ENCODE measurements at regions not wholly inside any gene's neighbourhood (a gene's known extent, or its start where the extent isn't known, plus 50 kb on each side); places are given as distances from the start of the nearest gene placed in this dataset.

DNA sequence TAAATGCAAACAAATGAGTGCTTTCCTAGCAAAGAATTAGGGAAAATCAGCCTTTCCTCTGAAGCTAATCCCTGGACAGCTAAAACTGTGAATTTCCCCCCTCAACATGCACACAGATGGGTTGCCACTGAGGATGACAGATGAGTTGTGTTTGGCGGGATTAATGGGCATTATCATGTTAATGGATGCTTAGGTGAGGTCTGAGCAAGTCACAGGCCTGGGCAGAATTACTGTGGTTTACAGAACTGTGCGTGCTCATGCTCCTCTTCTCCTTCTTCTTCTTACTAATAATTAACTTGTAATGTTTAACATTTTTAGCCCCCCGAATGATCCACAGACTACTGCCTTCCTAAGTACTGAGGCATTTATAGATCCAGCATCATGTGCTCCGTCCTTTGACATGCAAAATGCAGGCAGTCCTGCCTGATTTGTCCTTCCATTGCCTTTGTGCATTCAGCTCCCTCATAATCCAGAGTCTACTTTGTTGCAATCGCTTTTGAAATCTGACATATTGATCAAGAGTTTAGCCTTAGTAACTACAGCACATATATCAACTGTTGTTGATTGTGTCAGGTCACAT is 753.4 kb upstream of the MMS22L start:
- Mint-ChIP-seq H3K27me3 (ENCODE audit: low read depth, unreplicated experiment) (no peaks in the 10 kb centered on the region), H3K4me1 (ENCODE audit: low read depth, unreplicated experiment) (peaks cover 14% of the 10 kb centered on the region), H3K4me3 (ENCODE audit: unreplicated experiment) (no peak overlapping the region), H3K9me3 (ENCODE audit: unreplicated experiment) (no peaks in the 10 kb centered on the region), H3K36me3 (ENCODE audit: low read depth, unreplicated experiment) (no peaks in the 10 kb centered on the region), H3K27ac (ENCODE audit: unreplicated experiment) (no peak overlapping the region)
- no peak overlapping the region for H3K27ac ChIP-seq (ENCODE audit: low read depth, low read length)
- no peaks in the 10 kb centered on the region for H3K79me2 ChIP-seq (ENCODE audit: insufficient read depth, low read length)
- H3K4me1 ChIP-seq (ENCODE audit: insufficient read depth, low read length) = no peaks in the 10 kb centered on the region
- no peak for DNase-seq (ENCODE audit: low read depth)
- no peaks in the 10 kb centered on the region for H3K36me3 ChIP-seq (ENCODE audit: insufficient read depth, low read length)
- no peaks in the 10 kb centered on the region for H3K27me3 ChIP-seq (ENCODE audit: insufficient read depth, low read length)
- H4K20me1 ChIP-seq (ENCODE audit: insufficient read depth, low read length) = no peaks in the 10 kb centered on the region
- no peak overlapping the region for H3K4me2 ChIP-seq (ENCODE audit: low read length)
- no peak overlapping the region for H3K4me3 ChIP-seq (ENCODE audit: insufficient read depth, low read depth, low read length)
- no peak for TF ChIP-seq EZH2 (IDR thresholded peaks at IDR 0.05; ENCODE audit: insufficient read depth, low read length)
- TF ChIP-seq CTCF (IDR thresholded peaks at IDR 0.05; ENCODE audit: insufficient read depth, low read depth, low read length) = no peak
- no peaks in the 10 kb centered on the region for H3K9me3 ChIP-seq (ENCODE audit: insufficient read depth, low read depth, low read length)
- H2AFZ ChIP-seq (ENCODE audit: low read depth, low read length) = no peak overlapping the region
- FAIRE-seq = no peak
- H3K9ac ChIP-seq (ENCODE audit: low read length) = no peak overlapping the region

GRCh38 chr6:98037571-98037970 is 754.6 kb upstream of the MMS22L start:
- no peak overlapping the region for H3K9ac ChIP-seq (ENCODE audit: low read length)
- no peaks in the 10 kb centered on the region for H3K9me3 Mint-ChIP-seq (ENCODE audit: unreplicated experiment)
- H2AFZ ChIP-seq (ENCODE audit: low read depth, low read length) = no peak overlapping the region
- no peak for FAIRE-seq
- no peaks in the 10 kb centered on the region for H3K9me3 ChIP-seq (ENCODE audit: insufficient read depth, low read depth, low read length)
- H3K4me2 ChIP-seq (ENCODE audit: low read length) = no peak overlapping the region
- no peaks in the 10 kb centered on the region for H3K36me3 Mint-ChIP-seq (ENCODE audit: low read depth, unreplicated experiment)
- DNase-seq (ENCODE audit: low read depth) = no peak
- H3K27ac Mint-ChIP-seq (ENCODE audit: unreplicated experiment) = no peak overlapping the region
- no peak overlapping the region for H3K27ac ChIP-seq (ENCODE audit: low read depth, low read length)
- no peaks in the 10 kb centered on the region for H3K27me3 ChIP-seq (ENCODE audit: insufficient read depth, low read length)
- no peak overlapping the region for H3K4me3 Mint-ChIP-seq (ENCODE audit: unreplicated experiment)
- H3K79me2 ChIP-seq (ENCODE audit: insufficient read depth, low read length) = no peaks in the 10 kb centered on the region
- H3K36me3 ChIP-seq (ENCODE audit: insufficient read depth, low read length) = no peaks in the 10 kb centered on the region
- H3K4me3 ChIP-seq (ENCODE audit: insufficient read depth, low read depth, low read length) = no peak overlapping the region
- TF ChIP-seq EZH2 (IDR thresholded peaks at IDR 0.05; ENCODE audit: insufficient read depth, low read length) (no peak), CTCF (IDR thresholded peaks at IDR 0.05; ENCODE audit: insufficient read depth, low read depth, low read length) (no peak)
- no peaks in the 10 kb centered on the region for H3K4me1 ChIP-seq (ENCODE audit: insufficient read depth, low read length)
- no peaks in the 10 kb centered on the region for H4K20me1 ChIP-seq (ENCODE audit: insufficient read depth, low read length)
- peaks cover 18% of the 10 kb centered on the region for H3K4me1 Mint-ChIP-seq (ENCODE audit: low read depth, unreplicated experiment)
- H3K27me3 Mint-ChIP-seq (ENCODE audit: low read depth, unreplicated experiment) = no peaks in the 10 kb centered on the region

GRCh38 chr6:98039443-98039842 is 756.4 kb upstream of the MMS22L start:
- Mint-ChIP-seq H3K4me3 (ENCODE audit: unreplicated experiment) (no peak overlapping the region), H3K27ac (ENCODE audit: unreplicated experiment) (no peak overlapping the region), H3K36me3 (ENCODE audit: low read depth, unreplicated experiment) (no peaks in the 10 kb centered on the region), H3K4me1 (ENCODE audit: low read depth, unreplicated experiment) (peaks cover 18% of the 10 kb centered on the region), H3K27me3 (ENCODE audit: low read depth, unreplicated experiment) (no peaks in the 10 kb centered on the region), H3K9me3 (ENCODE audit: unreplicated experiment) (no peaks in the 10 kb centered on the region)
- Histone ChIP-seq H3K9me3 (ENCODE audit: insufficient read depth, low read depth, low read length) (no peaks in the 10 kb centered on the region), H4K20me1 (ENCODE audit: insufficient read depth, low read length) (no peaks in the 10 kb centered on the region), H3K27me3 (ENCODE audit: insufficient read depth, low read length) (no peaks in the 10 kb centered on the region), H3K4me1 (ENCODE audit: insufficient read depth, low read length) (no peaks in the 10 kb centered on the region), H3K9ac (ENCODE audit: low read length) (no peak overlapping the region), H3K4me3 (ENCODE audit: insufficient read depth, low read depth, low read length) (no peak overlapping the region), H3K4me2 (ENCODE audit: low read length) (no peak overlapping the region), H2AFZ (ENCODE audit: low read depth, low read length) (no peak overlapping the region), H3K79me2 (ENCODE audit: insufficient read depth, low read length) (no peaks in the 10 kb centered on the region), H3K27ac (ENCODE audit: low read depth, low read length) (no peak overlapping the region), H3K36me3 (ENCODE audit: insufficient read depth, low read length) (no peaks in the 10 kb centered on the region)
- FAIRE-seq (no peak), DNase-seq (ENCODE audit: low read depth) (no peak)
- no peak for TF ChIP-seq EZH2 (IDR thresholded peaks at IDR 0.05; ENCODE audit: insufficient read depth, low read length)
- TF ChIP-seq CTCF (IDR thresholded peaks at IDR 0.05; ENCODE audit: insufficient read depth, low read depth, low read length) = no peak
